ACHN (cell line): ENCODE measurements at regions not wholly inside any gene's neighbourhood (a gene's known extent, or its start where the extent isn't known, plus 50 kb on each side); places are given as distances from the start of the nearest gene placed in this dataset.
A peak's percentile ranks its signal among the peaks of the same experiment; 100 is the strongest.
"Not testable (repeated sequence)": the region's sequence is repeated elsewhere in the genome, so short reads cannot be mapped to it uniquely, and the experiment has no call there.

Source experiments
- DNase-seq: peaks from one replicate; pipeline ENCODE4 v3.0.0-alpha.2; 2015
- in situ Hi-C: cut with HindIII; loops from 2 replicates; pipeline ENCODE4 v1.10.0; 2017; ENCODE audit warnings: low sequenced_read_pairs, low pct_ligation_motif_present, low pct_unique_long_range_greater_than_20kb

- in situ Hi-C loops: no loop called here
- DNase-seq: no peak
Measured at GRCh38 chr9:10793306-10793705, 180.5 kb upstream of the PTPRD start.

GRCh38 chr9:10804486-10804885, 191.7 kb upstream of the PTPRD start:
- in situ Hi-C loops: no loop called here

GRCh38 chr9:10806868-10807267, 194.1 kb upstream of the PTPRD start:
- DNase-seq: no peak
- in situ Hi-C loops: no loop called here

More at GRCh38 chr9:10804486-10804885, 191.7 kb upstream of the PTPRD start:
- DNase-seq: no peak

GRCh38 chr9:10818206-10818605, 205.4 kb upstream of the PTPRD start:
- in situ Hi-C loops: no loop called here
- no peak for DNase-seq

- no peak for DNase-seq
- in situ Hi-C loops: no loop called here
Measured at GRCh38 chr9:10835791-10836463, 223.1 kb upstream of the PTPRD start.

- in situ Hi-C loops: no loop called here
Measured at GRCh38 chr9:10843151-10843550, 230.3 kb upstream of the PTPRD start.

GRCh38 chr9:10855847-10856246, 243.0 kb upstream of the PTPRD start:
- in situ Hi-C loops: no loop called here
- peak; percentile 24 for DNase-seq

More at GRCh38 chr9:10843151-10843550, 230.3 kb upstream of the PTPRD start:
- no peak for DNase-seq

GRCh38 chr9:10858817-10859216, 246.0 kb upstream of the PTPRD start:
- DNase-seq: no peak
- in situ Hi-C loops: no loop called here

GRCh38 chr9:10863476-10863875, 250.7 kb upstream of the PTPRD start:
- no peak for DNase-seq
- in situ Hi-C loops: no loop called here

- DNase-seq: no peak
- in situ Hi-C loops: no loop called here
Measured at GRCh38 chr9:10867194-10867593, 254.4 kb upstream of the PTPRD start.

GRCh38 chr9:10869687-10870086, 256.9 kb upstream of the PTPRD start:
- in situ Hi-C loops: no loop called here

GRCh38 chr9:10873999-10874398, 261.2 kb upstream of the PTPRD start:
- DNase-seq: no peak
- in situ Hi-C loops: no loop called here

More at GRCh38 chr9:10869687-10870086, 256.9 kb upstream of the PTPRD start:
- no peak for DNase-seq

GRCh38 chr9:10875752-10876151, 262.9 kb upstream of the PTPRD start:
- in situ Hi-C loops: no loop called here
- peak; percentile 35 for DNase-seq

GRCh38 chr9:10876333-10876732, 263.5 kb upstream of the PTPRD start:
- peak; percentile 5 for DNase-seq
- in situ Hi-C loops: no loop called here

GRCh38 chr9:10890266-10890665, 277.5 kb upstream of the PTPRD start:
- in situ Hi-C loops, DNase-seq: not testable (repeated sequence)

- in situ Hi-C loops: no loop called here
- DNase-seq: no peak
Measured at GRCh38 chr9:10899509-10899908, 286.7 kb upstream of the PTPRD start.

- in situ Hi-C loops: no loop called here
- DNase-seq: no peak
Measured at GRCh38 chr9:10903969-10904368, 291.2 kb upstream of the PTPRD start.

GRCh38 chr9:10910779-10911178, 298.0 kb upstream of the PTPRD start:
- no peak for DNase-seq
- in situ Hi-C loops: no loop called here

- in situ Hi-C loops: no loop called here
- no peak for DNase-seq
Measured at GRCh38 chr9:10911373-10911772, 298.6 kb upstream of the PTPRD start.

- no peak for DNase-seq
Measured at GRCh38 chr9:10917001-10917400, 304.2 kb upstream of the PTPRD start.

GRCh38 chr9:10921671-10922070, 308.9 kb upstream of the PTPRD start:
- no peak for DNase-seq

More at GRCh38 chr9:10917001-10917400, 304.2 kb upstream of the PTPRD start:
- in situ Hi-C loops: no loop called here

More at GRCh38 chr9:10921671-10922070, 308.9 kb upstream of the PTPRD start:
- in situ Hi-C loops: no loop called here
